Ammon's horn (tissue), 1 donor: ENCODE measurements at regions not wholly inside any gene's neighbourhood (a gene's known extent, or its start where the extent isn't known, plus 50 kb on each side); places are given as distances from the start of the nearest gene placed in this dataset.

ENCODE experiments used
- DNase-seq: peaks from one replicate; pipeline ENCODE4 v3.0.0-alpha.2; 2016; ENCODE audit warnings: low spot score

- no peak for DNase-seq
Observed at GRCh38 chr13:24008679-24009078, 111.4 kb upstream of the C1QTNF9B start.

- no peak for DNase-seq
Observed at GRCh38 chr13:24011266-24011665, 114.0 kb upstream of the C1QTNF9B start.

GRCh38 chr13:24012648-24013047, 115.3 kb upstream of the C1QTNF9B start:
- no peak for DNase-seq

- DNase-seq: no peak
Observed at GRCh38 chr13:24013189-24013588, 115.9 kb upstream of the C1QTNF9B start.

GRCh38 chr13:24016046-24016445, 118.7 kb upstream of the C1QTNF9B start:
- no peak for DNase-seq

GRCh38 chr13:24022568-24022967, 125.3 kb upstream of the C1QTNF9B start:
- DNase-seq: no peak

GRCh38 chr13:24023073-24023472, 125.8 kb upstream of the C1QTNF9B start:
- DNase-seq: no peak

- DNase-seq: no peak
Observed at GRCh38 chr13:24027494-24027893, 130.2 kb upstream of the C1QTNF9B start.

GRCh38 chr13:24032252-24032651, 128.3 kb upstream of the SPATA13 start:
- DNase-seq: no peak

GRCh38 chr13:24032674-24033073, 127.8 kb upstream of the SPATA13 start:
- no peak for DNase-seq

GRCh38 chr13:24033527-24034302, 126.8 kb upstream of the SPATA13 start:
- no peak for DNase-seq

- DNase-seq: no peak
Observed at GRCh38 chr13:24035411-24035810, 125.1 kb upstream of the SPATA13 start.

GRCh38 chr13:24036115-24036514, 124.4 kb upstream of the SPATA13 start:
- no peak for DNase-seq

- peak; percentile 54 for DNase-seq
Observed at GRCh38 chr13:24038405-24038804, 122.1 kb upstream of the SPATA13 start.

- DNase-seq: peak; percentile 93
Observed at GRCh38 chr13:24038841-24039330, 121.6 kb upstream of the SPATA13 start.

- peak; percentile 74 for DNase-seq
Observed at GRCh38 chr13:24039621-24040475, 120.7 kb upstream of the SPATA13 start.

GRCh38 chr13:24040835-24041234, 119.7 kb upstream of the SPATA13 start:
- peak; percentile 69 for DNase-seq

- no peak for DNase-seq
Observed at GRCh38 chr13:24041651-24042225, 118.8 kb upstream of the SPATA13 start.

GRCh38 chr13:24042710-24043440, 117.6 kb upstream of the SPATA13 start:
- no peak for DNase-seq

- no peak for DNase-seq
Observed at GRCh38 chr13:24043590-24044350, 116.8 kb upstream of the SPATA13 start.

GRCh38 chr13:24045597-24045996, 114.9 kb upstream of the SPATA13 start:
- no peak for DNase-seq
